HCT116 (cell line): ENCODE measurements at regions not wholly inside any gene's neighbourhood (a gene's known extent, or its start where the extent isn't known, plus 50 kb on each side); places are given as distances from the start of the nearest gene placed in this dataset.

Experiments
- ATAC-seq: fragments of 200-7000 bp; cut with Tn5 transposase; 2 replicates; pipeline ENCODE4 v1.9.1; 2020; ENCODE audit warnings: mild to moderate bottlenecking, moderate library complexity
- BruUV-seq: library from RNA; stranded (reverse); fragments of 400-500 nt; replicated peaks from 2 replicates; lab custom pipeline; 2021; lab: Mats Ljungman, UMichigan
- CTCF ChIA-PET: fragments of 300-600 bp; sonication (Branson Sonifier 250); formaldehyde crosslinking; loops from one replicate; lab custom pipeline; 2021; ENCODE audit warnings: antibody characterized with exemption; lab: Charles Lee
- POLR2A ChIA-PET: fragments of 300-600, 350-600 bp; sonication (Branson Sonifier 250); formaldehyde crosslinking; loops from one replicate; lab custom pipeline; 2021; ENCODE audit warnings: antibody characterized with exemption; lab: Charles Lee
- RAD21 ChIA-PET, 2 experiments: fragments of 300-600 bp; sonication (Branson Sonifier 250); formaldehyde crosslinking; loops; one replicate each; lab custom pipeline; 2023; ENCODE audit warnings: low total read pairs in 2 of 2; ENCODE audit not compliant: uncharacterized antibody in 2 of 2, unreplicated experiment in 2 of 2, low non-redundant PET in 1 of 2; lab: Charles Lee
- DNase-seq: peaks from one replicate; pipeline ENCODE4 v3.0.0-alpha.2; 2010; ENCODE audit warnings: low read depth, low spot score
- H2AFZ ChIP-seq: fragments of 200-600 bp; shearing (Covaris generic), sonication (generic); 2 replicates; pipeline ENCODE4 v1.6.1; 2017; ENCODE audit warnings: low read depth, mixed run types, mixed read lengths, antibody characterized with exemption, low read length; ENCODE audit not compliant: poor library complexity, severe bottlenecking
- H3K27ac ChIP-seq: 2 replicates; pipeline ENCODE4 v1.5.1; 2012; ENCODE audit warnings: low read depth, low read length
- H3K27me3 ChIP-seq: fragments of 200-600 bp; sonication (generic); 2 replicates; pipeline ENCODE4 v1.6.1; 2016; ENCODE audit warnings: mixed run types, low read length, mixed read lengths; ENCODE audit not compliant: insufficient read depth
- H3K36me3 ChIP-seq, 2 experiments: fragments of 200-500 bp in 1 of 2; fragments of 200-600 bp in 1 of 2; sonication (Bioruptor generic) in 1 of 2; sonication (generic) in 1 of 2; 2 replicates each; pipeline versions ENCODE4 v1.5.1 to v1.6.1; 2014 to 2016; ENCODE audit warnings: low read length in 2 of 2, inconsistent platforms in 1 of 2, mixed read lengths in 1 of 2, mixed run types in 1 of 2; ENCODE audit not compliant: insufficient read depth in 2 of 2, control insufficient read depth in 1 of 2
- H3K4me1 ChIP-seq, 2 experiments: fragments of 200-600 bp in 1 of 2; sonication (generic) in 1 of 2; 2 replicates each; pipeline versions ENCODE4 v1.5.1 to v1.6.1; 2012 to 2017; ENCODE audit warnings: low read length in 2 of 2, inconsistent platforms in 1 of 2, mild to moderate bottlenecking in 1 of 2, mixed read lengths in 1 of 2, mixed run types in 1 of 2, moderate library complexity in 1 of 2; ENCODE audit not compliant: insufficient read depth in 2 of 2, control insufficient read depth in 1 of 2
- H3K4me2 ChIP-seq: fragments of 200-600 bp; sonication (generic); 2 replicates; pipeline ENCODE4 v1.6.1; 2017; ENCODE audit warnings: mixed run types, low read length, mixed read lengths
- H3K4me3 ChIP-seq, 2 experiments: fragments of 200-600 bp in 1 of 2; sonication (generic) in 1 of 2; replicated peaks in 1 of 2; 2 replicates each; pipeline ENCODE4 v1.5.1; 2011 to 2016; ENCODE audit warnings: low read length in 2 of 2, control low read depth in 1 of 2, low read depth in 1 of 2, mild to moderate bottlenecking in 1 of 2, mixed read lengths in 1 of 2, mixed run types in 1 of 2
- H3K79me2 ChIP-seq: fragments of 200-600 bp; sonication (generic); 2 replicates; pipeline ENCODE4 v1.6.1; 2017; ENCODE audit warnings: mild to moderate bottlenecking, mixed run types, low read length, moderate library complexity, mixed read lengths; ENCODE audit not compliant: insufficient read depth
- H3K9ac ChIP-seq: fragments of 200-600 bp; sonication (generic); 2 replicates; pipeline ENCODE4 v1.6.1; 2016; ENCODE audit warnings: low read length, mixed read lengths
- H3K9me2 ChIP-seq: fragments of 200-600 bp; sonication (generic), shearing (Covaris generic); 2 replicates; pipeline ENCODE4 v1.6.1; 2017; ENCODE audit warnings: mixed run types, mild to moderate bottlenecking, moderate library complexity; ENCODE audit not compliant: insufficient read depth
- H3K9me3 ChIP-seq, 2 experiments: fragments of 200-500 bp in 1 of 2; fragments of 200-600 bp in 1 of 2; sonication (Bioruptor generic) in 1 of 2; sonication (generic) in 1 of 2; 2 replicates each; pipeline ENCODE4 v1.6.1; 2014 to 2017; ENCODE audit warnings: low read length in 2 of 2, mixed read lengths in 2 of 2, inconsistent platforms in 1 of 2, low read depth in 1 of 2, mild to moderate bottlenecking in 1 of 2, mixed run types in 1 of 2, moderate library complexity in 1 of 2; ENCODE audit not compliant: control insufficient read depth in 1 of 2, insufficient read depth in 1 of 2
- H4K20me1 ChIP-seq: fragments of 200-600 bp; sonication (generic), shearing (Covaris generic); 2 replicates; pipeline ENCODE4 v1.6.1; 2017; ENCODE audit warnings: mixed run types, mild to moderate bottlenecking, moderate library complexity; ENCODE audit not compliant: insufficient read depth
- CTCF ChIP-seq, 3 experiments: fragments of 200-600 bp in 1 of 3; sonication (generic) in 1 of 3; IDR thresholded peaks in 2 of 3; conservative IDR thresholded peaks in 1 of 3; 2 replicates each; pipeline ENCODE4 v1.5.1; 2012 to 2017; ENCODE audit warnings: low read depth in 2 of 3, low read length in 2 of 3, antibody characterized with exemption in 1 of 3, borderline replicate concordance in 1 of 3, control low read depth in 1 of 3, mild to moderate bottlenecking in 1 of 3, mixed read lengths in 1 of 3, mixed run types in 1 of 3, moderate library complexity in 1 of 3; ENCODE audit not compliant: insufficient read depth in 1 of 3
- EGR1 ChIP-seq: IDR thresholded peaks from 2 replicates; pipeline ENCODE4 v1.6.1; 2012; ENCODE audit warnings: low read depth
- SP1 ChIP-seq: IDR thresholded peaks from 2 replicates; pipeline ENCODE4 v1.6.1; 2012; ENCODE audit warnings: low read depth
- intact Hi-C: fragments of 100-400 bp; cut with micrococcal nuclease; formaldehyde crosslinking; loops from 2 replicates; pipeline ENCODE4 v1.10.0; 2022

GRCh38 chr2:71939588-71940535 is 207.8 kb downstream of the CYP26B1 start:
- TF ChIP-seq EGR1 = no peak
- no peak for TF ChIP-seq CTCF (IDR thresholded peaks at IDR 0.05 in 2 of 3, conservative IDR thresholded peaks at IDR 0.05 in 1 of 3; ENCODE audit: borderline replicate concordance in 1 of 3, insufficient read depth in 1 of 3, low read depth in 2 of 3, low read length in 2 of 3)
- TF ChIP-seq SP1 = no peak
- POLR2A ChIA-PET = no interaction called here
- DNase-seq = no peak
- Histone ChIP-seq H3K9me2 (no peaks in the 10 kb centered on the region), H3K4me2 (no peak overlapping the region), H3K9me3 (no peaks in the 10 kb centered on the region), H3K79me2 (no peaks in the 10 kb centered on the region), H3K27me3 (no peaks in the 10 kb centered on the region), H3K4me1 (no peaks in the 10 kb centered on the region), H4K20me1 (no peaks in the 10 kb centered on the region), H2AFZ (no peak overlapping the region), H3K27ac (no peak overlapping the region), H3K36me3 (no peaks in the 10 kb centered on the region), H3K4me3 (no peak overlapping the region), H3K9ac (no peak overlapping the region)
- RAD21 ChIA-PET = no interaction called here
- ATAC-seq = no peak
- CTCF ChIA-PET = interaction anchor here (1.5 kb wide), 1 partner anchor 16 kb away, joined by 5 read pairs; no protein-coding TSS in a partner anchor
- intact Hi-C loops = no loop called here
- no TSS peak for BruUV-seq
